Upper lobe of left lung (tissue), 6 donors: ENCODE measurements at regions not wholly inside any gene's neighbourhood (a gene's known extent, or its start where the extent isn't known, plus 50 kb on each side); places are given as distances from the start of the nearest gene placed in this dataset.
A peak's percentile ranks its signal among the peaks of the same experiment; 100 is the strongest.
"Not testable (repeated sequence)": the region's sequence is repeated elsewhere in the genome, so short reads cannot be mapped to it uniquely, and the experiment has no call there.

ENCODE experiments used
- ATAC-seq, 2 donors: fragments of 200-7000 bp; cut with Tn5 transposase; one replicate each; pipeline ENCODE4 v1.9.1; 2022; ENCODE audit warnings: mild to moderate bottlenecking in 2 of 2, moderate library complexity in 2 of 2; ENCODE audit not compliant: low FRiP score in 2 of 2
- DNase-seq, 2 donors: peaks; one replicate each; pipeline ENCODE4 v3.0.0-alpha.2; 2019 to 2020
- H3K27ac ChIP-seq, 4 donors: fragments of 200-600 bp; sonication (generic); one replicate each; pipeline ENCODE4 v1.5.1; 2016 to 2019
- H3K27me3 ChIP-seq, 4 donors: fragments of 200-600 bp; sonication (generic); one replicate each; pipeline ENCODE4 v1.5.1; 2017 to 2019
- H3K36me3 ChIP-seq, 4 donors: fragments of 200-600 bp; sonication (generic); one replicate each; pipeline ENCODE4 v1.5.1; 2016 to 2019
- H3K4me1 ChIP-seq, 4 donors: fragments of 200-600 bp; sonication (generic); one replicate each; pipeline ENCODE4 v1.5.1; 2018 to 2019
- H3K4me3 ChIP-seq, 4 donors: fragments of 200-600 bp; sonication (generic); one replicate each; pipeline ENCODE4 v1.5.1; 2017 to 2019; ENCODE audit warnings: mild to moderate bottlenecking in 2 of 4, moderate library complexity in 1 of 4
- H3K9me3 ChIP-seq, 4 donors: fragments of 200-600 bp; sonication (generic); one replicate each; pipeline ENCODE4 v1.5.1; 2018 to 2019
- CTCF ChIP-seq, 6 experiments: fragments of 450-650 bp in 4 of 6; fragments of 200-600 bp in 2 of 6; sonication (generic) in 2 of 6; IDR thresholded peaks; one replicate each; pipeline ENCODE4 v1.5.1; 2016 to 2019; ENCODE audit warnings: antibody characterized with exemption in 6 of 6
- EP300 ChIP-seq, 4 donors: sonication (generic); formaldehyde crosslinking; IDR thresholded peaks; one replicate each; pipeline ENCODE4 v1.5.1; 2017; ENCODE audit warnings: antibody characterized with exemption in 4 of 4, control low read depth in 2 of 4
- POLR2A ChIP-seq, 4 donors: fragments of 450-650 bp; IDR thresholded peaks; one replicate each; pipeline ENCODE4 v1.5.1; 2016 to 2017; ENCODE audit warnings: antibody characterized with exemption in 4 of 4, mild to moderate bottlenecking in 2 of 4
- POLR2AphosphoS5 ChIP-seq, 2 donors: sonication (generic); formaldehyde crosslinking; IDR thresholded peaks; one replicate each; pipeline ENCODE4 v1.5.1; 2017; ENCODE audit warnings: antibody characterized with exemption in 2 of 2
- WGBS, 2 donors: methylation state at CpG; one replicate each; pipeline ENCODE4 v1.1.5; 2017 to 2018; 5-methylcytosine and 5-hydroxymethylcytosine counted together
- donor health status: DM: no; HTN: no; CAD: no; lungs with moderate emphysema.
- donor health status: DM: no; HTN: yes; CAD: no; lungs with severe emphysema.

GRCh38 chr5:118592229-118593002 lies 395.9 kb downstream of the DTWD2 start:
- H3K4me1 ChIP-seq: no peaks in the 10 kb centered on the region
- no peaks in the 10 kb centered on the region for H3K27me3 ChIP-seq
- H3K4me3 ChIP-seq: no peak overlapping the region
- H3K27ac ChIP-seq: no peak overlapping the region
- DNase-seq (no peak), ATAC-seq (no peak)
- WGBS, 2 donors: 56 to 83% methylated on average over 5 of the region's 5 CpGs
- no peaks in the 10 kb centered on the region for H3K9me3 ChIP-seq
- no peaks in the 10 kb centered on the region for H3K36me3 ChIP-seq
- TF ChIP-seq CTCF (IDR thresholded peaks at IDR 0.05) (no peak), POLR2AphosphoS5 (IDR thresholded peaks at IDR 0.05) (no peak), POLR2A (IDR thresholded peaks at IDR 0.05) (no peak), EP300 (IDR thresholded peaks at IDR 0.05) (no peak)

GRCh38 chr5:118590806-118591205 lies 397.5 kb downstream of the DTWD2 start:
- Histone ChIP-seq H3K27ac (no peak overlapping the region), H3K4me3 (no peak overlapping the region), H3K27me3 (no peaks in the 10 kb centered on the region), H3K36me3 (no peaks in the 10 kb centered on the region), H3K4me1 (no peaks in the 10 kb centered on the region), H3K9me3 (no peaks in the 10 kb centered on the region)
- WGBS, 2 donors: 96 to 98% methylated on average over 2 of the region's 2 CpGs
- DNase-seq: no peak
- TF ChIP-seq POLR2AphosphoS5 (IDR thresholded peaks at IDR 0.05): no peak
- TF ChIP-seq CTCF (IDR thresholded peaks at IDR 0.05): no peak
- no peak for TF ChIP-seq EP300 (IDR thresholded peaks at IDR 0.05)
- no peak for TF ChIP-seq POLR2A (IDR thresholded peaks at IDR 0.05)
- no peak for ATAC-seq

GRCh38 chr5:118580949-118581348 lies 407.4 kb downstream of the DTWD2 start:
- TF ChIP-seq POLR2A (IDR thresholded peaks at IDR 0.05): no peak
- no peak for TF ChIP-seq POLR2AphosphoS5 (IDR thresholded peaks at IDR 0.05)
- ATAC-seq: no peak
- Histone ChIP-seq H3K4me3 (no peak overlapping the region), H3K27ac (no peak overlapping the region), H3K4me1 (no peaks in the 10 kb centered on the region), H3K36me3 (no peaks in the 10 kb centered on the region), H3K9me3 (no peaks in the 10 kb centered on the region), H3K27me3 (no peaks in the 10 kb centered on the region)
- DNase-seq: no peak
- 65 to 74% methylated on average over 5 of the region's 5 CpGs for WGBS, 2 donors

GRCh38 chr5:118578093-118578492 lies 410.3 kb downstream of the DTWD2 start:
- no peaks in the 10 kb centered on the region for H3K4me1 ChIP-seq
- no peaks in the 10 kb centered on the region for H3K36me3 ChIP-seq
- 72 to 88% methylated on average over 3 of the region's 3 CpGs for WGBS, 2 donors
- no peak overlapping the region for H3K27ac ChIP-seq
- H3K4me3 ChIP-seq: no peak overlapping the region
- TF ChIP-seq EP300 (IDR thresholded peaks at IDR 0.05): no peak
- peak in 1 of 2 donors; percentile 8 for ATAC-seq
- no peak for DNase-seq
- H3K27me3 ChIP-seq: no peaks in the 10 kb centered on the region
- H3K9me3 ChIP-seq: no peaks in the 10 kb centered on the region

GRCh38 chr5:118577621-118578020 lies 410.7 kb downstream of the DTWD2 start:
- 50 to 57% methylated on average over 1 of the region's 1 CpG for WGBS, 2 donors

GRCh38 chr5:118570276-118570675 lies 418.1 kb downstream of the DTWD2 start:
- H3K27me3 ChIP-seq, DNase-seq, ATAC-seq, H3K27ac ChIP-seq, H3K36me3 ChIP-seq, H3K4me3 ChIP-seq, H3K4me1 ChIP-seq, H3K9me3 ChIP-seq: not testable (repeated sequence)
- 79% methylated on average over 2 of the region's 2 CpGs for WGBS, 2 donors

More at GRCh38 chr5:118577621-118578020, 410.7 kb downstream of the DTWD2 start:
- ATAC-seq: no peak
- no peaks in the 10 kb centered on the region for H3K36me3 ChIP-seq
- H3K4me3 ChIP-seq: no peak overlapping the region
- H3K27me3 ChIP-seq: no peaks in the 10 kb centered on the region
- TF ChIP-seq POLR2AphosphoS5 (IDR thresholded peaks at IDR 0.05) (no peak), EP300 (IDR thresholded peaks at IDR 0.05) (no peak), CTCF (IDR thresholded peaks at IDR 0.05) (no peak), POLR2A (IDR thresholded peaks at IDR 0.05) (no peak)
- no peak overlapping the region for H3K27ac ChIP-seq
- no peaks in the 10 kb centered on the region for H3K9me3 ChIP-seq
- H3K4me1 ChIP-seq: no peaks in the 10 kb centered on the region
- no peak for DNase-seq

GRCh38 chr5:118569596-118569995 lies 418.8 kb downstream of the DTWD2 start:
- H3K36me3 ChIP-seq, H3K9me3 ChIP-seq, H3K4me3 ChIP-seq, H3K27ac ChIP-seq, DNase-seq, H3K27me3 ChIP-seq, ATAC-seq, H3K4me1 ChIP-seq: not testable (repeated sequence)
- 100% methylated on average over 1 of the region's 1 CpG for WGBS, 2 donors
